HEK293 (cell line): ENCODE measurements at regions not wholly inside any gene's neighbourhood (a gene's known extent, or its start where the extent isn't known, plus 50 kb on each side); places are given as distances from the start of the nearest gene placed in this dataset.

Experiments used
- HOXD13 ChIP-seq: sonication (generic); formaldehyde crosslinking; IDR thresholded peaks from 2 replicates; pipeline ENCODE4 v1.8.0; 2022; ENCODE audit warnings: missing genetic modification reagents, borderline replicate concordance
- YY1 ChIP-seq: fragments of 450-650 bp; formaldehyde crosslinking; IDR thresholded peaks from 2 replicates; pipeline ENCODE4 v1.5.1; 2018; ENCODE audit warnings: missing biosample characterization, missing genetic modification characterization
- ZNF248 ChIP-seq: fragments of 450-650 bp; formaldehyde crosslinking; IDR thresholded peaks from 2 replicates; pipeline ENCODE4 v1.5.1; 2017; ENCODE audit warnings: missing biosample characterization, missing genetic modification characterization
- ZNF792 ChIP-seq: fragments of 450-650 bp; formaldehyde crosslinking; IDR thresholded peaks from 2 replicates; pipeline ENCODE4 v1.5.1; 2016; ENCODE audit warnings: missing biosample characterization, missing genetic modification characterization
- TF ChIP-seq, protein P1 (sequence below): fragments of 450-650 bp; formaldehyde crosslinking; IDR thresholded peaks from 2 replicates; pipeline ENCODE4 v1.5.1; 2016; ENCODE audit warnings: missing biosample characterization, missing genetic modification characterization
- TF ChIP-seq, protein P2 (sequence below): fragments of 450-650 bp; formaldehyde crosslinking; IDR thresholded peaks from 2 replicates; pipeline ENCODE4 v1.5.1; 2016; ENCODE audit warnings: missing biosample characterization, missing genetic modification characterization

DNA sequence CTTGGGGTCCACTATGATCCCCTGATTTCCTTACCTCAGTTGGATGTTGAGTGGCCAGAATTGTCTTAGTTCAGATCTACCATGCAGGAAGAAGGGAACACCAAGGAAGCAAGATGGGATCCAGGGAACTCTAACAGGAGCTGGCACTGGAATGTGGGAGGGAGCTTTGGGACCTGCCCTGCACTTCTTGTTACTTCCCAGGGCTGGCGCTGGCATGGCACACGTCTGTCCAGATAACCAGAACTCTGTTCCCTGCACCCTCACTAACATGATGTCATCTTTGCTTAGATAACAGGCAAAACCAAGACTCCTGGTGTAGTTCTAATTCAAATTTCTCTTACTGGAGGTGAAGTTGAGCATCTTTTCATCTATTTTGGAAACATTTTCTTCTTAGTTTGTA, 550.0 kb downstream of the MN1 start:
- TF ChIP-seq, protein P1, sequence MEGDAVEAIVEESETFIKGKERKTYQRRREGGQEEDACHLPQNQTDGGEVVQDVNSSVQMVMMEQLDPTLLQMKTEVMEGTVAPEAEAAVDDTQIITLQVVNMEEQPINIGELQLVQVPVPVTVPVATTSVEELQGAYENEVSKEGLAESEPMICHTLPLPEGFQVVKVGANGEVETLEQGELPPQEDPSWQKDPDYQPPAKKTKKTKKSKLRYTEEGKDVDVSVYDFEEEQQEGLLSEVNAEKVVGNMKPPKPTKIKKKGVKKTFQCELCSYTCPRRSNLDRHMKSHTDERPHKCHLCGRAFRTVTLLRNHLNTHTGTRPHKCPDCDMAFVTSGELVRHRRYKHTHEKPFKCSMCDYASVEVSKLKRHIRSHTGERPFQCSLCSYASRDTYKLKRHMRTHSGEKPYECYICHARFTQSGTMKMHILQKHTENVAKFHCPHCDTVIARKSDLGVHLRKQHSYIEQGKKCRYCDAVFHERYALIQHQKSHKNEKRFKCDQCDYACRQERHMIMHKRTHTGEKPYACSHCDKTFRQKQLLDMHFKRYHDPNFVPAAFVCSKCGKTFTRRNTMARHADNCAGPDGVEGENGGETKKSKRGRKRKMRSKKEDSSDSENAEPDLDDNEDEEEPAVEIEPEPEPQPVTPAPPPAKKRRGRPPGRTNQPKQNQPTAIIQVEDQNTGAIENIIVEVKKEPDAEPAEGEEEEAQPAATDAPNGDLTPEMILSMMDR (tag by site-specific recombination) = no peak
- TF ChIP-seq YY1 (tag by site-specific recombination) (no peak), HOXD13 (CRISPR knock-in tag) (no peak), ZNF792 (tag by site-specific recombination) (no peak), ZNF248 (tag by site-specific recombination) (no peak)
- TF ChIP-seq, protein P2, sequence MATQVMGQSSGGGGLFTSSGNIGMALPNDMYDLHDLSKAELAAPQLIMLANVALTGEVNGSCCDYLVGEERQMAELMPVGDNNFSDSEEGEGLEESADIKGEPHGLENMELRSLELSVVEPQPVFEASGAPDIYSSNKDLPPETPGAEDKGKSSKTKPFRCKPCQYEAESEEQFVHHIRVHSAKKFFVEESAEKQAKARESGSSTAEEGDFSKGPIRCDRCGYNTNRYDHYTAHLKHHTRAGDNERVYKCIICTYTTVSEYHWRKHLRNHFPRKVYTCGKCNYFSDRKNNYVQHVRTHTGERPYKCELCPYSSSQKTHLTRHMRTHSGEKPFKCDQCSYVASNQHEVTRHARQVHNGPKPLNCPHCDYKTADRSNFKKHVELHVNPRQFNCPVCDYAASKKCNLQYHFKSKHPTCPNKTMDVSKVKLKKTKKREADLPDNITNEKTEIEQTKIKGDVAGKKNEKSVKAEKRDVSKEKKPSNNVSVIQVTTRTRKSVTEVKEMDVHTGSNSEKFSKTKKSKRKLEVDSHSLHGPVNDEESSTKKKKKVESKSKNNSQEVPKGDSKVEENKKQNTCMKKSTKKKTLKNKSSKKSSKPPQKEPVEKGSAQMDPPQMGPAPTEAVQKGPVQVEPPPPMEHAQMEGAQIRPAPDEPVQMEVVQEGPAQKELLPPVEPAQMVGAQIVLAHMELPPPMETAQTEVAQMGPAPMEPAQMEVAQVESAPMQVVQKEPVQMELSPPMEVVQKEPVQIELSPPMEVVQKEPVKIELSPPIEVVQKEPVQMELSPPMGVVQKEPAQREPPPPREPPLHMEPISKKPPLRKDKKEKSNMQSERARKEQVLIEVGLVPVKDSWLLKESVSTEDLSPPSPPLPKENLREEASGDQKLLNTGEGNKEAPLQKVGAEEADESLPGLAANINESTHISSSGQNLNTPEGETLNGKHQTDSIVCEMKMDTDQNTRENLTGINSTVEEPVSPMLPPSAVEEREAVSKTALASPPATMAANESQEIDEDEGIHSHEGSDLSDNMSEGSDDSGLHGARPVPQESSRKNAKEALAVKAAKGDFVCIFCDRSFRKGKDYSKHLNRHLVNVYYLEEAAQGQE = no peak
